Suppressor macrophage treated with lipopolysaccharide for 1 hour (primary cell): ENCODE measurements at regions not wholly inside any gene's neighbourhood (a gene's known extent, or its start where the extent isn't known, plus 50 kb on each side); places are given as distances from the start of the nearest gene placed in this dataset.
"Not testable (repeated sequence)": the region's sequence is repeated elsewhere in the genome, so short reads cannot be mapped to it uniquely, and the experiment has no call there.

Experiments
- DNase-seq, 3 donors: peaks; one replicate each; pipeline ENCODE4 v3.0.0-alpha.2; 2020 to 2022

- DNase-seq = no peak
Measured at GRCh38 chr3:28575746-28576613, 227.4 kb upstream of the AZI2 start.

GRCh38 chr3:28576614-28577200 is 228.1 kb upstream of the AZI2 start:
- DNase-seq = no peak

- DNase-seq = no peak
Measured at GRCh38 chr3:28577941-28578500, 229.4 kb upstream of the AZI2 start.

GRCh38 chr3:28586325-28586724 is 237.7 kb upstream of the AZI2 start:
- no peak for DNase-seq

GRCh38 chr3:28587723-28588122 is 239.1 kb upstream of the AZI2 start:
- no peak for DNase-seq

GRCh38 chr3:28590216-28590615 is 241.6 kb upstream of the AZI2 start:
- no peak for DNase-seq

- no peak for DNase-seq
Measured at GRCh38 chr3:28590860-28591259, 242.2 kb upstream of the AZI2 start.

GRCh38 chr3:28595372-28595771 is 246.7 kb upstream of the AZI2 start:
- DNase-seq = no peak

GRCh38 chr3:28597452-28597851 is 248.8 kb upstream of the AZI2 start:
- DNase-seq = no peak

- DNase-seq = no peak
Measured at GRCh38 chr3:28598165-28598564, 249.5 kb upstream of the AZI2 start.

GRCh38 chr3:28601291-28601690 is 252.7 kb upstream of the AZI2 start:
- DNase-seq = no peak

- no peak for DNase-seq
Measured at GRCh38 chr3:28606283-28606682, 257.7 kb upstream of the AZI2 start.

GRCh38 chr3:28612232-28612631 is 263.6 kb upstream of the AZI2 start:
- no peak for DNase-seq

GRCh38 chr3:28613511-28614106 is 265.0 kb upstream of the AZI2 start:
- no peak for DNase-seq

GRCh38 chr3:28615071-28615470 is 266.4 kb upstream of the AZI2 start:
- no peak for DNase-seq

GRCh38 chr3:28615971-28616370 is 267.3 kb upstream of the AZI2 start:
- no peak for DNase-seq

- DNase-seq = no peak
Measured at GRCh38 chr3:28617821-28618220, 269.2 kb upstream of the AZI2 start.

- DNase-seq = no peak
Measured at GRCh38 chr3:28623106-28623505, 274.5 kb upstream of the AZI2 start.

GRCh38 chr3:28624084-28624483 is 275.5 kb upstream of the AZI2 start:
- no peak for DNase-seq

GRCh38 chr3:28627843-28628242 is 279.2 kb upstream of the AZI2 start:
- DNase-seq = not testable (repeated sequence)

- DNase-seq = no peak
Measured at GRCh38 chr3:28634019-28634418, 285.4 kb upstream of the AZI2 start.

GRCh38 chr3:28637742-28638141 is 289.1 kb upstream of the AZI2 start:
- no peak for DNase-seq

GRCh38 chr3:28645149-28645548 is 296.5 kb upstream of the AZI2 start:
- no peak for DNase-seq

- DNase-seq = no peak
Measured at GRCh38 chr3:28646435-28646834, 297.8 kb upstream of the AZI2 start.
